WTC11 (cell line): ENCODE measurements at regions not wholly inside any gene's neighbourhood (a gene's known extent, or its start where the extent isn't known, plus 50 kb on each side); places are given as distances from the start of the nearest gene placed in this dataset.

Source experiments
- ATAC-seq: fragments of 200-7000 bp; cut with Tn5 transposase; 2 replicates; pipeline ENCODE4 v1.10.0; 2021; ENCODE audit warnings: mild to moderate bottlenecking, moderate library complexity
- CTCF ChIA-PET: fragments of 300-600 bp; sonication (Branson Sonifier 250); formaldehyde crosslinking; loops from one replicate; lab custom pipeline; 2021; ENCODE audit warnings: antibody characterized with exemption; lab: Charles Lee
- POLR2A ChIA-PET: fragments of 350-600 bp; sonication (Branson Sonifier 250); formaldehyde crosslinking; loops from one replicate; lab custom pipeline; 2021; ENCODE audit warnings: antibody characterized with exemption; lab: Charles Lee
- DNase-seq: peaks from one replicate; pipeline ENCODE4 v3.0.0; 2021; ENCODE audit warnings: low spot score
- H3K27ac Mint-ChIP-seq: 2 replicates; pipeline ENCODE4 v1.8.0; 2021; ENCODE audit warnings: mixed read lengths
- H3K27me3 Mint-ChIP-seq: 2 replicates; pipeline ENCODE4 v1.8.0; 2021; ENCODE audit warnings: low read depth, mild to moderate bottlenecking, moderate library complexity, mixed read lengths
- H3K36me3 Mint-ChIP-seq: 2 replicates; pipeline ENCODE4 v1.8.0; 2021; ENCODE audit warnings: mixed read lengths
- H3K4me1 Mint-ChIP-seq: 2 replicates; pipeline ENCODE4 v1.8.0; 2022; ENCODE audit warnings: mixed read lengths
- H3K4me3 Mint-ChIP-seq: 2 replicates; pipeline ENCODE4 v1.8.0; 2021; ENCODE audit warnings: mild to moderate bottlenecking, moderate library complexity, mixed read lengths
- H3K9me3 Mint-ChIP-seq: 2 replicates; pipeline ENCODE4 v1.8.0; 2021; ENCODE audit warnings: mixed read lengths
- CBFB ChIP-seq: sonication (generic); formaldehyde crosslinking; IDR thresholded peaks from 2 replicates; pipeline ENCODE4 v1.8.1; 2022; ENCODE audit warnings: mild to moderate bottlenecking, low read depth, missing genetic modification reagents
- CREB1 ChIP-seq: sonication (generic); formaldehyde crosslinking; IDR thresholded peaks from 2 replicates; pipeline ENCODE4 v1.8.0; 2023; ENCODE audit warnings: mild to moderate bottlenecking, missing genetic modification reagents
- EMX1 ChIP-seq: fragments of 250-450 bp; sonication (Bioruptor Pico); IDR thresholded peaks from 2 replicates; pipeline ENCODE4 v1.8.0; 2021; ENCODE audit warnings: mild to moderate bottlenecking
- ETV6 ChIP-seq: sonication (generic); formaldehyde crosslinking; IDR thresholded peaks from 2 replicates; pipeline ENCODE4 v1.8.1; 2022; ENCODE audit warnings: mild to moderate bottlenecking, missing genetic modification reagents
- FOXK1 ChIP-seq: sonication (generic); formaldehyde crosslinking; IDR thresholded peaks from 2 replicates; pipeline ENCODE4 v1.8.0; 2022; ENCODE audit warnings: mild to moderate bottlenecking, moderate library complexity, missing genetic modification reagents
- HMGA2 ChIP-seq: fragments of 250-450 bp; sonication (Bioruptor Pico); IDR thresholded peaks from 2 replicates; pipeline ENCODE4 v1.4.0; 2021; ENCODE audit warnings: mild to moderate bottlenecking, moderate library complexity
- JUN ChIP-seq: sonication (generic); formaldehyde crosslinking; IDR thresholded peaks from 2 replicates; pipeline ENCODE4 v1.8.0; 2023; ENCODE audit warnings: mild to moderate bottlenecking, missing genetic modification reagents
- RELA ChIP-seq: sonication (generic); formaldehyde crosslinking; IDR thresholded peaks from 2 replicates; pipeline ENCODE4 v1.8.1; 2022; ENCODE audit warnings: missing genetic modification reagents, mild to moderate bottlenecking, borderline replicate concordance
- SMAD4 ChIP-seq: sonication (generic); formaldehyde crosslinking; IDR thresholded peaks from 2 replicates; pipeline ENCODE4 v1.8.0; 2022; ENCODE audit warnings: mild to moderate bottlenecking, missing genetic modification reagents
- ZNF138 ChIP-seq: sonication (generic); formaldehyde crosslinking; conservative IDR thresholded peaks from 2 replicates; pipeline ENCODE4 v1.8.1; 2022; ENCODE audit warnings: mild to moderate bottlenecking, moderate library complexity, missing genetic modification reagents
- ZNF423 ChIP-seq: fragments of 250-450 bp; sonication (Bioruptor Pico); IDR thresholded peaks from 2 replicates; pipeline ENCODE4 v2.1.2; 2022; ENCODE audit warnings: mild to moderate bottlenecking, moderate library complexity
- TF ChIP-seq, protein P1 (sequence below): sonication (generic); formaldehyde crosslinking; IDR thresholded peaks from 2 replicates; pipeline ENCODE4 v1.8.0; 2022; ENCODE audit warnings: mild to moderate bottlenecking, missing genetic modification reagents
- TF ChIP-seq, protein P2 (sequence below): sonication (generic); formaldehyde crosslinking; conservative IDR thresholded peaks from 2 replicates; pipeline ENCODE4 v1.8.1; 2023; ENCODE audit warnings: mild to moderate bottlenecking, low read depth, missing genetic modification reagents, moderate library complexity
- TF ChIP-seq, protein P3 (sequence below): sonication (generic); formaldehyde crosslinking; IDR thresholded peaks from 2 replicates; pipeline ENCODE4 v1.8.0; 2022; ENCODE audit warnings: mild to moderate bottlenecking, missing genetic modification reagents
- TF ChIP-seq, protein P4 (sequence below): sonication (generic); formaldehyde crosslinking; IDR thresholded peaks from 2 replicates; pipeline ENCODE4 v1.8.1; 2023; ENCODE audit warnings: mild to moderate bottlenecking, missing genetic modification reagents, moderate library complexity
- TF ChIP-seq, protein P5 (sequence below): sonication (generic); formaldehyde crosslinking; IDR thresholded peaks from 2 replicates; pipeline ENCODE4 v1.8.0; 2022; ENCODE audit warnings: mild to moderate bottlenecking, missing genetic modification reagents
- TF ChIP-seq, protein P6 (sequence below): sonication (generic); formaldehyde crosslinking; IDR thresholded peaks from 2 replicates; pipeline ENCODE4 v1.8.1; 2022; ENCODE audit warnings: mild to moderate bottlenecking, missing genetic modification reagents, moderate library complexity, borderline replicate concordance
- TF ChIP-seq, protein P7 (sequence below): sonication (generic); formaldehyde crosslinking; IDR thresholded peaks from 2 replicates; pipeline ENCODE4 v1.8.0; 2023; ENCODE audit warnings: mild to moderate bottlenecking, missing genetic modification reagents
- TF ChIP-seq, protein P8 (sequence below): sonication (generic); formaldehyde crosslinking; IDR thresholded peaks from 2 replicates; pipeline ENCODE4 v1.8.1; 2022; ENCODE audit warnings: low read depth, mild to moderate bottlenecking, moderate library complexity, missing genetic modification reagents, borderline replicate concordance
- TF ChIP-seq, protein P9 (sequence below): fragments of 200-600 bp; IDR thresholded peaks from 2 replicates; pipeline ENCODE4 v1.8.0; 2022; ENCODE audit warnings: antibody characterized with exemption
- TF ChIP-seq, protein P10 (sequence below): sonication (generic); formaldehyde crosslinking; IDR thresholded peaks from 2 replicates; pipeline ENCODE4 v1.8.1; 2022; ENCODE audit warnings: mild to moderate bottlenecking, moderate library complexity, missing genetic modification reagents

DNA sequence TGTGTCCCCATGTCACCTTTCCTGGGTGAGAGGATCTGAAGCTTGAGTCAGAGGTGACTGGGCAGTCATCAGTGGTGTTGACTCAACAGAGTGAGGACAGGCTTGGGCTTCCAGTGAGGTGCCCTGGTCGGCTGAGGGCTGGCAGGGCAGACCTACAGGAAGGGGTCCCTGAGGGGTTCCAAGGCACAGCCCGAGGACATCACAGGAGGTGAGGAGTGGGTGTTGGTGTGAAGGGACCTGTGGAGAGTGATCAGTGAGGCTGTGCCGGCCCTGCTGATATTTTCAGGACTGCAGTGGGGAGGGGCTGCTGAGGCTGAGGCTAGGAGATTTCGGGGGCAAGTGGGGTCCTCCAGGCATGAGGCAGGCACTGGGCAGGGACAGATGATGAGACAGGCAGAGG, 545.5 kb downstream of the TCERG1L start (continued):
- TF ChIP-seq, protein P1, sequence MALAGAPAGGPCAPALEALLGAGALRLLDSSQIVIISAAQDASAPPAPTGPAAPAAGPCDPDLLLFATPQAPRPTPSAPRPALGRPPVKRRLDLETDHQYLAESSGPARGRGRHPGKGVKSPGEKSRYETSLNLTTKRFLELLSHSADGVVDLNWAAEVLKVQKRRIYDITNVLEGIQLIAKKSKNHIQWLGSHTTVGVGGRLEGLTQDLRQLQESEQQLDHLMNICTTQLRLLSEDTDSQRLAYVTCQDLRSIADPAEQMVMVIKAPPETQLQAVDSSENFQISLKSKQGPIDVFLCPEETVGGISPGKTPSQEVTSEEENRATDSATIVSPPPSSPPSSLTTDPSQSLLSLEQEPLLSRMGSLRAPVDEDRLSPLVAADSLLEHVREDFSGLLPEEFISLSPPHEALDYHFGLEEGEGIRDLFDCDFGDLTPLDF (CRISPR knock-in tag), result no peak
- TF ChIP-seq HMGA2 (CRISPR knock-in tag), result no peak

DNA sequence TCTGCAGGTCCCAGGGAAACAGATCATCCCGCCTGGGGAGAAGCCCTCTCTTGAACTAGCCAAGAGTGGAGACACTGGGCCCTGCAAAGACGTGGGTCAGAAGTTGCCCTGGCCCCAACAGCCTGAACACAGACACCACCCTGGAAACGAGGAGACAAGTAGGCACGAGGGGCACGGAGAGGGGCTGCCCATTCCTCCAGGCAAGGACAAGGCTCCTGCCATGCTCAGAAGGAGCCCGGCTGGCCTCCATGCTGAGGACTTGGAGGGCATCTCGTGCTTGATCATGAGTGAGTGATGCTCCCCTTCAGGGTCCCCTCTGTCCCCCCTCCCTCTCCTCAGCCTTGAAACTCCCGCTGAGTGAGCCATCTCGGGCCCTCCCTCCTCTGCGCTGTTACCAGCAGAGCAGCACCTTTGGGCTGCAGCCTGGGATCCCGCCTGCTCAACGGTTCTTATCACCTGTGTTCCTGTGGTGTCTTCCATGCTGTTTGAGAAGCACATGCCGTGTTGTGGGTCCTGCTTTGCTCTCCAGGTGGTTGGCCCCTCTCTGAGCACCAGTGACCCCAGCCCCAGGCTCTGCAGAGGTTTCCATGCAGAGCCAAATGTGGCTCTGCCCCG, 544.3 kb downstream of the TCERG1L start:
- Mint-ChIP-seq H3K4me3 (no peak overlapping the region), H3K27me3 (peaks cover 12% of the 10 kb centered on the region), H3K27ac (no peak overlapping the region), H3K9me3 (peaks cover 49% of the 10 kb centered on the region), H3K4me1 (no peaks in the 10 kb centered on the region), H3K36me3 (peaks cover 63% of the 10 kb centered on the region)
- no peak for ATAC-seq
- DNase-seq, result no peak
- POLR2A ChIA-PET, result no interaction called here
- TF ChIP-seq ZNF138 (CRISPR knock-in tag), result no peak
- TF ChIP-seq FOXK1 (CRISPR knock-in tag), result no peak
- no peak for TF ChIP-seq EMX1 (CRISPR knock-in tag)
- no peak for TF ChIP-seq ETV6 (CRISPR knock-in tag)
- TF ChIP-seq, protein P2, sequence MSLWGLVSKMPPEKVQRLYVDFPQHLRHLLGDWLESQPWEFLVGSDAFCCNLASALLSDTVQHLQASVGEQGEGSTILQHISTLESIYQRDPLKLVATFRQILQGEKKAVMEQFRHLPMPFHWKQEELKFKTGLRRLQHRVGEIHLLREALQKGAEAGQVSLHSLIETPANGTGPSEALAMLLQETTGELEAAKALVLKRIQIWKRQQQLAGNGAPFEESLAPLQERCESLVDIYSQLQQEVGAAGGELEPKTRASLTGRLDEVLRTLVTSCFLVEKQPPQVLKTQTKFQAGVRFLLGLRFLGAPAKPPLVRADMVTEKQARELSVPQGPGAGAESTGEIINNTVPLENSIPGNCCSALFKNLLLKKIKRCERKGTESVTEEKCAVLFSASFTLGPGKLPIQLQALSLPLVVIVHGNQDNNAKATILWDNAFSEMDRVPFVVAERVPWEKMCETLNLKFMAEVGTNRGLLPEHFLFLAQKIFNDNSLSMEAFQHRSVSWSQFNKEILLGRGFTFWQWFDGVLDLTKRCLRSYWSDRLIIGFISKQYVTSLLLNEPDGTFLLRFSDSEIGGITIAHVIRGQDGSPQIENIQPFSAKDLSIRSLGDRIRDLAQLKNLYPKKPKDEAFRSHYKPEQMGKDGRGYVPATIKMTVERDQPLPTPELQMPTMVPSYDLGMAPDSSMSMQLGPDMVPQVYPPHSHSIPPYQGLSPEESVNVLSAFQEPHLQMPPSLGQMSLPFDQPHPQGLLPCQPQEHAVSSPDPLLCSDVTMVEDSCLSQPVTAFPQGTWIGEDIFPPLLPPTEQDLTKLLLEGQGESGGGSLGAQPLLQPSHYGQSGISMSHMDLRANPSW, result no peak
- TF ChIP-seq CREB1 (CRISPR knock-in tag), result no peak
- TF ChIP-seq SMAD4 (CRISPR knock-in tag), result no peak
- no peak for TF ChIP-seq CBFB (CRISPR knock-in tag)
- TF ChIP-seq, protein P3, sequence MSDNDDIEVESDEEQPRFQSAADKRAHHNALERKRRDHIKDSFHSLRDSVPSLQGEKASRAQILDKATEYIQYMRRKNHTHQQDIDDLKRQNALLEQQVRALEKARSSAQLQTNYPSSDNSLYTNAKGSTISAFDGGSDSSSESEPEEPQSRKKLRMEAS (CRISPR knock-in tag), result no peak
- no peak for TF ChIP-seq JUN (CRISPR knock-in tag)
- TF ChIP-seq, protein P4, sequence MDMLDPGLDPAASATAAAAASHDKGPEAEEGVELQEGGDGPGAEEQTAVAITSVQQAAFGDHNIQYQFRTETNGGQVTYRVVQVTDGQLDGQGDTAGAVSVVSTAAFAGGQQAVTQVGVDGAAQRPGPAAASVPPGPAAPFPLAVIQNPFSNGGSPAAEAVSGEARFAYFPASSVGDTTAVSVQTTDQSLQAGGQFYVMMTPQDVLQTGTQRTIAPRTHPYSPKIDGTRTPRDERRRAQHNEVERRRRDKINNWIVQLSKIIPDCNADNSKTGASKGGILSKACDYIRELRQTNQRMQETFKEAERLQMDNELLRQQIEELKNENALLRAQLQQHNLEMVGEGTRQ, result no peak
- TF ChIP-seq, protein P5, sequence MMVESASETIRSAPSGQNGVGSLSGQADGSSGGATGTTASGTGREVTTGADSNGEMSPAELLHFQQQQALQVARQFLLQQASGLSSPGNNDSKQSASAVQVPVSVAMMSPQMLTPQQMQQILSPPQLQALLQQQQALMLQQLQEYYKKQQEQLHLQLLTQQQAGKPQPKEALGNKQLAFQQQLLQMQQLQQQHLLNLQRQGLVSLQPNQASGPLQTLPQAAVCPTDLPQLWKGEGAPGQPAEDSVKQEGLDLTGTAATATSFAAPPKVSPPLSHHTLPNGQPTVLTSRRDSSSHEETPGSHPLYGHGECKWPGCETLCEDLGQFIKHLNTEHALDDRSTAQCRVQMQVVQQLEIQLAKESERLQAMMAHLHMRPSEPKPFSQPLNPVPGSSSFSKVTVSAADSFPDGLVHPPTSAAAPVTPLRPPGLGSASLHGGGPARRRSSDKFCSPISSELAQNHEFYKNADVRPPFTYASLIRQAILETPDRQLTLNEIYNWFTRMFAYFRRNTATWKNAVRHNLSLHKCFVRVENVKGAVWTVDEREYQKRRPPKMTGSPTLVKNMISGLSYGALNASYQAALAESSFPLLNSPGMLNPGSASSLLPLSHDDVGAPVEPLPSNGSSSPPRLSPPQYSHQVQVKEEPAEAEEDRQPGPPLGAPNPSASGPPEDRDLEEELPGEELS (CRISPR knock-in tag), result no peak
- TF ChIP-seq ZNF423 (CRISPR knock-in tag), result no peak
- TF ChIP-seq, protein P6, sequence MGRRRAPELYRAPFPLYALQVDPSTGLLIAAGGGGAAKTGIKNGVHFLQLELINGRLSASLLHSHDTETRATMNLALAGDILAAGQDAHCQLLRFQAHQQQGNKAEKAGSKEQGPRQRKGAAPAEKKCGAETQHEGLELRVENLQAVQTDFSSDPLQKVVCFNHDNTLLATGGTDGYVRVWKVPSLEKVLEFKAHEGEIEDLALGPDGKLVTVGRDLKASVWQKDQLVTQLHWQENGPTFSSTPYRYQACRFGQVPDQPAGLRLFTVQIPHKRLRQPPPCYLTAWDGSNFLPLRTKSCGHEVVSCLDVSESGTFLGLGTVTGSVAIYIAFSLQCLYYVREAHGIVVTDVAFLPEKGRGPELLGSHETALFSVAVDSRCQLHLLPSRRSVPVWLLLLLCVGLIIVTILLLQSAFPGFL, result no peak
- TF ChIP-seq, protein P7, sequence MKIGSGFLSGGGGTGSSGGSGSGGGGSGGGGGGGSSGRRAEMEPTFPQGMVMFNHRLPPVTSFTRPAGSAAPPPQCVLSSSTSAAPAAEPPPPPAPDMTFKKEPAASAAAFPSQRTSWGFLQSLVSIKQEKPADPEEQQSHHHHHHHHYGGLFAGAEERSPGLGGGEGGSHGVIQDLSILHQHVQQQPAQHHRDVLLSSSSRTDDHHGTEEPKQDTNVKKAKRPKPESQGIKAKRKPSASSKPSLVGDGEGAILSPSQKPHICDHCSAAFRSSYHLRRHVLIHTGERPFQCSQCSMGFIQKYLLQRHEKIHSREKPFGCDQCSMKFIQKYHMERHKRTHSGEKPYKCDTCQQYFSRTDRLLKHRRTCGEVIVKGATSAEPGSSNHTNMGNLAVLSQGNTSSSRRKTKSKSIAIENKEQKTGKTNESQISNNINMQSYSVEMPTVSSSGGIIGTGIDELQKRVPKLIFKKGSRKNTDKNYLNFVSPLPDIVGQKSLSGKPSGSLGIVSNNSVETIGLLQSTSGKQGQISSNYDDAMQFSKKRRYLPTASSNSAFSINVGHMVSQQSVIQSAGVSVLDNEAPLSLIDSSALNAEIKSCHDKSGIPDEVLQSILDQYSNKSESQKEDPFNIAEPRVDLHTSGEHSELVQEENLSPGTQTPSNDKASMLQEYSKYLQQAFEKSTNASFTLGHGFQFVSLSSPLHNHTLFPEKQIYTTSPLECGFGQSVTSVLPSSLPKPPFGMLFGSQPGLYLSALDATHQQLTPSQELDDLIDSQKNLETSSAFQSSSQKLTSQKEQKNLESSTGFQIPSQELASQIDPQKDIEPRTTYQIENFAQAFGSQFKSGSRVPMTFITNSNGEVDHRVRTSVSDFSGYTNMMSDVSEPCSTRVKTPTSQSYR (CRISPR knock-in tag), result no peak
- TF ChIP-seq, protein P8, sequence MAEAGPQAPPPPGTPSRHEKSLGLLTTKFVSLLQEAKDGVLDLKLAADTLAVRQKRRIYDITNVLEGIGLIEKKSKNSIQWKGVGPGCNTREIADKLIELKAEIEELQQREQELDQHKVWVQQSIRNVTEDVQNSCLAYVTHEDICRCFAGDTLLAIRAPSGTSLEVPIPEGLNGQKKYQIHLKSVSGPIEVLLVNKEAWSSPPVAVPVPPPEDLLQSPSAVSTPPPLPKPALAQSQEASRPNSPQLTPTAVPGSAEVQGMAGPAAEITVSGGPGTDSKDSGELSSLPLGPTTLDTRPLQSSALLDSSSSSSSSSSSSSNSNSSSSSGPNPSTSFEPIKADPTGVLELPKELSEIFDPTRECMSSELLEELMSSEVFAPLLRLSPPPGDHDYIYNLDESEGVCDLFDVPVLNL (CRISPR knock-in tag), result no peak
- TF ChIP-seq RELA (CRISPR knock-in tag), result no peak
- TF ChIP-seq, protein P9, sequence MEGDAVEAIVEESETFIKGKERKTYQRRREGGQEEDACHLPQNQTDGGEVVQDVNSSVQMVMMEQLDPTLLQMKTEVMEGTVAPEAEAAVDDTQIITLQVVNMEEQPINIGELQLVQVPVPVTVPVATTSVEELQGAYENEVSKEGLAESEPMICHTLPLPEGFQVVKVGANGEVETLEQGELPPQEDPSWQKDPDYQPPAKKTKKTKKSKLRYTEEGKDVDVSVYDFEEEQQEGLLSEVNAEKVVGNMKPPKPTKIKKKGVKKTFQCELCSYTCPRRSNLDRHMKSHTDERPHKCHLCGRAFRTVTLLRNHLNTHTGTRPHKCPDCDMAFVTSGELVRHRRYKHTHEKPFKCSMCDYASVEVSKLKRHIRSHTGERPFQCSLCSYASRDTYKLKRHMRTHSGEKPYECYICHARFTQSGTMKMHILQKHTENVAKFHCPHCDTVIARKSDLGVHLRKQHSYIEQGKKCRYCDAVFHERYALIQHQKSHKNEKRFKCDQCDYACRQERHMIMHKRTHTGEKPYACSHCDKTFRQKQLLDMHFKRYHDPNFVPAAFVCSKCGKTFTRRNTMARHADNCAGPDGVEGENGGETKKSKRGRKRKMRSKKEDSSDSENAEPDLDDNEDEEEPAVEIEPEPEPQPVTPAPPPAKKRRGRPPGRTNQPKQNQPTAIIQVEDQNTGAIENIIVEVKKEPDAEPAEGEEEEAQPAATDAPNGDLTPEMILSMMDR, result no peak
- TF ChIP-seq, protein P10, sequence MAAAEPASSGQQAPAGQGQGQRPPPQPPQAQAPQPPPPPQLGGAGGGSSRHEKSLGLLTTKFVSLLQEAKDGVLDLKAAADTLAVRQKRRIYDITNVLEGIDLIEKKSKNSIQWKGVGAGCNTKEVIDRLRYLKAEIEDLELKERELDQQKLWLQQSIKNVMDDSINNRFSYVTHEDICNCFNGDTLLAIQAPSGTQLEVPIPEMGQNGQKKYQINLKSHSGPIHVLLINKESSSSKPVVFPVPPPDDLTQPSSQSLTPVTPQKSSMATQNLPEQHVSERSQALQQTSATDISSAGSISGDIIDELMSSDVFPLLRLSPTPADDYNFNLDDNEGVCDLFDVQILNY (CRISPR knock-in tag), result no peak
- CTCF ChIA-PET, result no interaction called here
